ENCODE measurements at regions not wholly inside any gene's neighbourhood (a gene's known extent, or its start where the extent isn't known, plus 50 kb on each side); places are given as distances from the start of the nearest gene placed in this dataset.

GRCh38 chr6:25025248-25025918 lies 89.6 kb upstream of the RIPOR2 start:
- TF ChIP-seq POLR2AphosphoS5 (IDR thresholded peaks at IDR 0.05; ENCODE audit: low read depth, low read length) (no peak), POLR2A (IDR thresholded peaks at IDR 0.05; ENCODE audit: low read depth, low read length) (no peak)
